Mucosa of stomach (tissue), 1 donor: ENCODE measurements at regions not wholly inside any gene's neighbourhood (a gene's known extent, or its start where the extent isn't known, plus 50 kb on each side); places are given as distances from the start of the nearest gene placed in this dataset.

Source experiments
- H3K27me3 ChIP-seq: one replicate; pipeline ENCODE4 v1.7.0; 2013; ENCODE audit warnings: mild to moderate bottlenecking, low read length; ENCODE audit not compliant: control insufficient read depth, insufficient read depth
- H3K36me3 ChIP-seq: one replicate; pipeline ENCODE4 v1.7.0; 2013; ENCODE audit warnings: low read length; ENCODE audit not compliant: control insufficient read depth, insufficient read depth
- H3K4me1 ChIP-seq: one replicate; pipeline ENCODE4 v1.7.0; 2013; ENCODE audit warnings: mild to moderate bottlenecking, low read length; ENCODE audit not compliant: control insufficient read depth, insufficient read depth
- H3K4me3 ChIP-seq: one replicate; pipeline ENCODE4 v1.7.0; 2013; ENCODE audit warnings: low read length
- H3K9ac ChIP-seq: one replicate; pipeline ENCODE4 v1.7.0; 2013; ENCODE audit warnings: mild to moderate bottlenecking, low read length, moderate library complexity
- H3K9me3 ChIP-seq: one replicate; pipeline ENCODE4 v1.7.0; 2013; ENCODE audit warnings: mild to moderate bottlenecking, low read length, moderate library complexity; ENCODE audit not compliant: control insufficient read depth
- donor health status: Pancreatic carcinoma.

DNA sequence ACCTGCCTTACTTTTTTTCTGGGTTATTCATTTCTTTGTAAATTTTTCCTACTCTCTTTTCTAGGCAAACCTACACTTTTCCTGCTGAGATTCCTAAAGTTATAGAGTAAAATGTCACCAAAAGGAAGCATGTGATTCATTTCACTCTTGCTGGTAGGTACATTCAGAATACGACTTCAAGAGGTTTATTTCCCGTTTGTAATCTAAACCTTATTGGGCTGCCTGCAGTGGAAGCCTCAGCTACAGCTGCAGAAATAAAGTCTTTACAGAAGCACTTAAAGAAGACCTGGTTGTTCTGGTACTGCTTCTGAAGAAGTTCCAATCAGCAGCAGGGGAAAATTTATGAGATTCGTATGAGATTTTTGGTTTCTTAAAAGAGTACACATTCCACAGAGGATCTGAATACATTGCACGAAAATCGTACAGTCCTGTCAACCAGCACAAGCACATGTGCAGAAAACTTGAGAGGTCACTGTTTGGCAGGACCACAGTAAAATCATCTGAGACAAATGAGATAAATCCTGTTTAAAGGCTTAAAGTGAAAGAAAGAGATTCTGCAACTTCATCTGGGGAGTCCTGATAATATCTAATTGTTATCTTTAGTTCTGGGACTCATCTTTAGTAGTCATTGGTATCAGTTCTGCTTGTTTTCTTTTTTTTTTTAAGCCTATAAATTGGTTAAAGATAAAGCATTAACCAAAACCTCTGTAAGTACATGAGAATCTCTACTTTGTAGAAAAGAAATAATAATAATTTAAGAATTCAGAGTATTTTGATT, 109.9 kb upstream of the ADGRL2 start:
- H3K27me3 ChIP-seq: no peaks in the 10 kb centered on the region
- H3K4me3 ChIP-seq: no peak overlapping the region
- no peaks in the 10 kb centered on the region for H3K4me1 ChIP-seq
- no peak overlapping the region for H3K9ac ChIP-seq
- no peaks in the 10 kb centered on the region for H3K9me3 ChIP-seq
- H3K36me3 ChIP-seq: no peaks in the 10 kb centered on the region

DNA sequence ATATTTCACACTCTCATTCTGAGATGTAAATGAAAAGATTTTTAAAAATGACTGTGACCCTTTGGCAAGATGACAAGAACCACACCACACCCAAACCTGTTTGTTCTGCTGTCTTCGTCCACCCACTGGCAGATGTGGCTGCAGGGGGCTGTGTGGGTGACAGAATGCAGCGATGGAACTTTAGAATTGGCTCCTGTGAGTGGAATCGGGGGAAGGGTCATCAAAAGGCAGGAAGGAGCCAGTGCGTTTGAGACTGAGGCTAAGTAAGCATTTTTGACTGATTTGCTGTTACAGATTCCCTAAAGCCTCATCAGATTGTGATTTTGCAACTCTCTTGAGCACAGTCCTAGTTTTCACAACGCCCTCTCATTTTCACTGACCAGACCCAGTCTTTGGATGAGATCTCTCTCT, 111.2 kb upstream of the ADGRL2 start:
- H3K36me3 ChIP-seq: no peaks in the 10 kb centered on the region
- H3K27me3 ChIP-seq: no peaks in the 10 kb centered on the region
- no peaks in the 10 kb centered on the region for H3K4me1 ChIP-seq
- no peaks in the 10 kb centered on the region for H3K9me3 ChIP-seq
- no peak overlapping the region for H3K9ac ChIP-seq
- H3K4me3 ChIP-seq: no peak overlapping the region

DNA sequence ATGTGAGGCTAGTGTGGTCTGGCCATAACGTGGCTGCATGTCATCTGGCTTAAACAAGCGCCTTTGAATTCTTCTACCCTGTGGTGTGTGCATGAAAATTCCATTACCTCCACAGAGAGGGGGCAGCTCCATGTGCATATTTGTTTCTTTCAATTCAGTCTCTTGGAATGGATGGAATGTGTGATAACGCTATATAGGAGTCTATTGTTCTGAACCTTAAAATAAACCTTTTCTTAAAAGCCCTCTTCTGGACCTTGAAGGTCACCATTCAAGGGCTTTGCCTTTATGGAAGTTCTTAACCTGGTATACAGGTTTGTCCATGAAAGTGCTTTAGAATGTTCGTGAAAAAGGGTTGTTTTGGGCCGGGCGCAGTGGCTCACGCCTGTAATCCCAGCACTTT, 118.2 kb upstream of the ADGRL2 start:
- Histone ChIP-seq H3K4me1 (peaks cover 41% of the 10 kb centered on the region), H3K9me3 (no peaks in the 10 kb centered on the region), H3K9ac (no peak overlapping the region), H3K27me3 (no peaks in the 10 kb centered on the region), H3K4me3 (no peak overlapping the region), H3K36me3 (no peaks in the 10 kb centered on the region)

GRCh38 chr1:81681601-81682266, 119.0 kb upstream of the ADGRL2 start:
- peaks cover 41% of the 10 kb centered on the region for H3K4me1 ChIP-seq
- H3K9me3 ChIP-seq: no peaks in the 10 kb centered on the region
- no peaks in the 10 kb centered on the region for H3K27me3 ChIP-seq
- no peak overlapping the region for H3K4me3 ChIP-seq
- no peak overlapping the region for H3K9ac ChIP-seq
- no peaks in the 10 kb centered on the region for H3K36me3 ChIP-seq

DNA sequence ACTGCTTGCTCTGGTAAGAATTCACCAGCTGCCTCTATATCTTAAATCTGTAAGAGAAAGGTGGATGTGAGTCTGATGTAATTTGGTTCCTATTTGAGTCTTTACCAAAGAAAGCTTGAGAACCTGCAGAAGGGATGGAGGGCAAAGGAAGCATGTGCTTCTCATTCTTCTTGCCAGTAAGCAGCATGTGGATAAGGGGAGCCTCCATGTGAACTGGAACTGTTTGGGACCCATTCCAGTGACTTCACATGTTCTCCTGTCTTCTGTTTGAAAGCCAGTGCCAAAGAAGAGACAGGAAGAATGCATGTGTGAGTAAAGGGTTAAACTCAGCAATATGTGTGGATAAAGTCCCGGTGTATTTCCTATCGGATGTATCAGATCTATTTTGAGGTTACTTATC, 119.6 kb upstream of the ADGRL2 start:
- H3K36me3 ChIP-seq: no peaks in the 10 kb centered on the region
- peaks cover 41% of the 10 kb centered on the region for H3K4me1 ChIP-seq
- no peaks in the 10 kb centered on the region for H3K27me3 ChIP-seq
- H3K9ac ChIP-seq: no peak overlapping the region
- no peak overlapping the region for H3K4me3 ChIP-seq
- H3K9me3 ChIP-seq: no peaks in the 10 kb centered on the region

- Histone ChIP-seq H3K9me3 (no peaks in the 10 kb centered on the region), H3K36me3 (no peaks in the 10 kb centered on the region), H3K27me3 (no peaks in the 10 kb centered on the region), H3K4me3 (no peak overlapping the region), H3K4me1 (peaks cover 41% of the 10 kb centered on the region), H3K9ac (no peak overlapping the region)
Measured at GRCh38 chr1:81679942-81680341, 120.8 kb upstream of the ADGRL2 start.

DNA sequence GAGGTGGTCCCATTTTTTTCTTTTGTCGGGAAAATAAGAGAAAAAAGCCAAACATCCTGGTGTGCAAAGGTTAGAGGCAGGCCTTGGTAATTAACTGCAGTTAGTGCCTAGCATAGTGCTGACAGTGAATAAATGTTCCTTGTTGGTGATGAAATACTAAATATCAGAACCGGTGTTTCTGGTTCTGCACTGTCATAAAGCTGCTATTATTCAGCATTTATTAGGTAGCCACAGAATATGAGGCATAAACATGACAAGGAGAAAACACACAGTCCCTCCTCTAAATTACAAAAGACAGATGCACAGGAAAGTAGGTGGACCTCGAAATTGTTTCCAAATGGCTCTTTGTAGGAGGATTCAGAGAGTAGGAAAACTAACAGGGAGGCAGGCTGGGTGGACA, 122.0 kb upstream of the ADGRL2 start:
- no peak overlapping the region for H3K4me3 ChIP-seq
- H3K4me1 ChIP-seq: peaks cover 41% of the 10 kb centered on the region
- H3K36me3 ChIP-seq: no peaks in the 10 kb centered on the region

DNA sequence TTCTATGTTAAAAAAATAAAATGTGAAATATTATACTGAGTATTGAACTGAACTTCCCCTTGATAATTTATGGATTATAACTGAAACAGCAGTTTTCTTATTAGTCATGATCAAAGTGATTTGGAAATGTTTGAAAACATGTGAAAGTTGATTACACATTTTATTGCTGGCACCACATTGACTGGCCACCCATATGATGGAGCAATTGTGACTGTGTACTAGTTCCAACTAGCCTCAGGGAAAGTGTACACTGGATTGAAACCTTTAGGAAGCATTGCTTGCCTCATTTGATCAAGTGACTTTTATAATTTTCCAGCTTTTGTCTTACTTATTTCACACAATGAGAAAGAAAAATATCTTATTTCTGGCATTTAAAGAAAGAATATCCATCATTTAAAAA, 128.0 kb upstream of the ADGRL2 start:
- Histone ChIP-seq H3K4me3 (no peak overlapping the region), H3K27me3 (no peaks in the 10 kb centered on the region)

More for the DNA sequence above, 122.0 kb upstream of the ADGRL2 start:
- no peak overlapping the region for H3K9ac ChIP-seq
- H3K27me3 ChIP-seq: no peaks in the 10 kb centered on the region
- H3K9me3 ChIP-seq: no peaks in the 10 kb centered on the region

GRCh38 chr1:81671038-81671437, 129.7 kb upstream of the ADGRL2 start:
- H3K4me1 ChIP-seq: peaks cover 11% of the 10 kb centered on the region
- no peak overlapping the region for H3K4me3 ChIP-seq
- H3K9me3 ChIP-seq: no peaks in the 10 kb centered on the region
- H3K9ac ChIP-seq: no peak overlapping the region
- no peaks in the 10 kb centered on the region for H3K27me3 ChIP-seq
- no peaks in the 10 kb centered on the region for H3K36me3 ChIP-seq

More for the DNA sequence above, 128.0 kb upstream of the ADGRL2 start:
- Histone ChIP-seq H3K9me3 (no peaks in the 10 kb centered on the region), H3K36me3 (no peaks in the 10 kb centered on the region), H3K4me1 (peaks cover 11% of the 10 kb centered on the region), H3K9ac (no peak overlapping the region)

- Histone ChIP-seq H3K9ac (no peak overlapping the region), H3K4me3 (no peak overlapping the region), H3K36me3 (no peaks in the 10 kb centered on the region), H3K4me1 (peaks cover 11% of the 10 kb centered on the region), H3K9me3 (no peaks in the 10 kb centered on the region), H3K27me3 (no peaks in the 10 kb centered on the region)
Measured at GRCh38 chr1:81670286-81670685, 130.4 kb upstream of the ADGRL2 start.

GRCh38 chr1:81666586-81666985, 134.1 kb upstream of the ADGRL2 start:
- Histone ChIP-seq H3K27me3 (no peaks in the 10 kb centered on the region), H3K9me3 (no peaks in the 10 kb centered on the region), H3K4me1 (peaks cover 11% of the 10 kb centered on the region), H3K4me3 (no peak overlapping the region), H3K36me3 (no peaks in the 10 kb centered on the region), H3K9ac (no peak overlapping the region)

- H3K36me3 ChIP-seq: no peaks in the 10 kb centered on the region
- no peaks in the 10 kb centered on the region for H3K27me3 ChIP-seq
- H3K4me3 ChIP-seq: no peak overlapping the region
Measured at GRCh38 chr1:81664341-81664740, 136.4 kb upstream of the ADGRL2 start.

More at GRCh38 chr1:81664341-81664740, 136.4 kb upstream of the ADGRL2 start:
- H3K9me3 ChIP-seq: no peaks in the 10 kb centered on the region
- no peak overlapping the region for H3K9ac ChIP-seq
- no peaks in the 10 kb centered on the region for H3K4me1 ChIP-seq
